Lung (tissue), 11 donors: ENCODE measurements at regions not wholly inside any gene's neighbourhood (a gene's known extent, or its start where the extent isn't known, plus 50 kb on each side); places are given as distances from the start of the nearest gene placed in this dataset.

Experiments used
- ATAC-seq: fragments of 200-7000 bp; cut with Tn5 transposase; one replicate; pipeline ENCODE4 v1.9.1; 2020; ENCODE audit warnings: moderate number of reproducible peaks; ENCODE audit not compliant: insufficient read depth, low FRiP score
- DNase-seq, 3 donors: peaks; one replicate each; pipeline ENCODE4 v3.0.0-alpha.2; 2013 to 2017
- H3K27ac ChIP-seq, 2 donors: one replicate each; pipeline ENCODE4 v1.5.1; 2013; ENCODE audit warnings: mild to moderate bottlenecking in 2 of 2, moderate library complexity in 2 of 2, control low read depth in 1 of 2, inconsistent platforms in 1 of 2, low read depth in 1 of 2, low read length in 1 of 2
- H3K27me3 ChIP-seq, 3 donors: one replicate each; pipeline ENCODE4 v1.5.1; 2013; ENCODE audit warnings: low read length in 2 of 3; ENCODE audit not compliant: control insufficient read depth in 3 of 3, insufficient read depth in 3 of 3
- H3K36me3 ChIP-seq, 4 donors: one replicate each; pipeline ENCODE4 v1.5.1; 2013; ENCODE audit warnings: low read length in 4 of 4, mild to moderate bottlenecking in 1 of 4, moderate library complexity in 1 of 4; ENCODE audit not compliant: control insufficient read depth in 4 of 4, insufficient read depth in 4 of 4
- H3K4me1 ChIP-seq, 5 donors: one replicate each; pipeline ENCODE4 v1.5.1; 2013; ENCODE audit warnings: low read length in 5 of 5, mild to moderate bottlenecking in 2 of 5, moderate library complexity in 1 of 5; ENCODE audit not compliant: control insufficient read depth in 5 of 5, insufficient read depth in 5 of 5
- H3K4me3 ChIP-seq: one replicate; pipeline ENCODE4 v1.5.1; 2013; ENCODE audit warnings: mild to moderate bottlenecking, control low read depth, moderate library complexity
- H3K9ac ChIP-seq, 2 donors: one replicate each; pipeline ENCODE4 v1.5.1; 2013; ENCODE audit warnings: low read length in 2 of 2, control low read depth in 1 of 2; ENCODE audit not compliant: insufficient read depth in 1 of 2
- H3K9me3 ChIP-seq, 4 donors: one replicate each; pipeline ENCODE4 v1.5.1; 2013; ENCODE audit warnings: low read length in 3 of 4, mild to moderate bottlenecking in 1 of 4, moderate library complexity in 1 of 4; ENCODE audit not compliant: control insufficient read depth in 4 of 4, insufficient read depth in 3 of 4
- WGBS, 2 donors: extraction: QIAGEN DNeasy Blood & Tissue Kit; methylation state at CpG; one replicate each; pipeline ENCODE4 v1.1.7; 2013; 5-methylcytosine and 5-hydroxymethylcytosine counted together
- TF ChIP-seq, protein P1 (sequence below): IDR thresholded peaks from 2 replicates; pipeline ENCODE4 v1.5.1; 2012; ENCODE audit warnings: mild to moderate bottlenecking; ENCODE audit errors: control extremely low read depth, extremely low read depth
- donor health status: control.
- donor health status: control.
- donor health status: Bipolar disorder and iron deficiency.
- donor health status: healthy.
- donor health status: DM: yes; HTN: yes; CAD: no.

DNA sequence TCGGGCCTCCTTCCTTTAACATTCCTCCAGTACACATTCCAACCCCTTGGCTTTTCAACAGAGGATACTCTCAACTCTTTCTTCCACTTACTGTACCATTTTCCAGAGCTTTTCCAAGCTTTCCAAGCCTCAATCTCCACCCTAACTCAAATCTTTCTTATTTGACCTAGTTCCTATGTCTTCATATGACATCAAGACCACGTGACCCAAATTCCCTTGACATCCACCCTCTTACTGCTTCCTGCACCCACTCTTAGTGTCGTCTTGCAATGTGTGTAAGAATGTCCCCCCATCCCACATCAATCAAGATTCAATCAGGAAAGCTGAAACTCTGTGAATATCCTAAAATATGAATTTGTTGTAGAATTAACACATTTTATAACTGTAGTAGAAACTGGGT is 155.0 kb downstream of the OMA1 start:
- H3K27me3 ChIP-seq: no peaks in the 10 kb centered on the region
- ATAC-seq: no peak
- H3K9me3 ChIP-seq: no peaks in the 10 kb centered on the region
- TF ChIP-seq, protein P1, sequence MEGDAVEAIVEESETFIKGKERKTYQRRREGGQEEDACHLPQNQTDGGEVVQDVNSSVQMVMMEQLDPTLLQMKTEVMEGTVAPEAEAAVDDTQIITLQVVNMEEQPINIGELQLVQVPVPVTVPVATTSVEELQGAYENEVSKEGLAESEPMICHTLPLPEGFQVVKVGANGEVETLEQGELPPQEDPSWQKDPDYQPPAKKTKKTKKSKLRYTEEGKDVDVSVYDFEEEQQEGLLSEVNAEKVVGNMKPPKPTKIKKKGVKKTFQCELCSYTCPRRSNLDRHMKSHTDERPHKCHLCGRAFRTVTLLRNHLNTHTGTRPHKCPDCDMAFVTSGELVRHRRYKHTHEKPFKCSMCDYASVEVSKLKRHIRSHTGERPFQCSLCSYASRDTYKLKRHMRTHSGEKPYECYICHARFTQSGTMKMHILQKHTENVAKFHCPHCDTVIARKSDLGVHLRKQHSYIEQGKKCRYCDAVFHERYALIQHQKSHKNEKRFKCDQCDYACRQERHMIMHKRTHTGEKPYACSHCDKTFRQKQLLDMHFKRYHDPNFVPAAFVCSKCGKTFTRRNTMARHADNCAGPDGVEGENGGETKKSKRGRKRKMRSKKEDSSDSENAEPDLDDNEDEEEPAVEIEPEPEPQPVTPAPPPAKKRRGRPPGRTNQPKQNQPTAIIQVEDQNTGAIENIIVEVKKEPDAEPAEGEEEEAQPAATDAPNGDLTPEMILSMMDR: no peak
- H3K4me3 ChIP-seq: no peak overlapping the region
- no peak overlapping the region for H3K27ac ChIP-seq
- H3K4me1 ChIP-seq: no peaks in the 10 kb centered on the region
- no peaks in the 10 kb centered on the region for H3K36me3 ChIP-seq
- no peak overlapping the region for H3K9ac ChIP-seq
- DNase-seq: no peak
- 69 to 78% methylated on average over 3 of the region's 3 CpGs for WGBS, 2 donors

GRCh38 chr1:58391056-58391455 is 155.5 kb downstream of the OMA1 start:
- no peaks in the 10 kb centered on the region for H3K4me1 ChIP-seq
- ATAC-seq: no peak
- no peak overlapping the region for H3K27ac ChIP-seq
- 38 to 67% methylated on average over 5 of the region's 5 CpGs for WGBS, 2 donors
- H3K4me3 ChIP-seq: no peak overlapping the region
- H3K9me3 ChIP-seq: no peaks in the 10 kb centered on the region
- no peak overlapping the region for H3K9ac ChIP-seq
- TF ChIP-seq, protein P1: no peak
- DNase-seq: no peak
- no peaks in the 10 kb centered on the region for H3K27me3 ChIP-seq
- no peaks in the 10 kb centered on the region for H3K36me3 ChIP-seq

DNA sequence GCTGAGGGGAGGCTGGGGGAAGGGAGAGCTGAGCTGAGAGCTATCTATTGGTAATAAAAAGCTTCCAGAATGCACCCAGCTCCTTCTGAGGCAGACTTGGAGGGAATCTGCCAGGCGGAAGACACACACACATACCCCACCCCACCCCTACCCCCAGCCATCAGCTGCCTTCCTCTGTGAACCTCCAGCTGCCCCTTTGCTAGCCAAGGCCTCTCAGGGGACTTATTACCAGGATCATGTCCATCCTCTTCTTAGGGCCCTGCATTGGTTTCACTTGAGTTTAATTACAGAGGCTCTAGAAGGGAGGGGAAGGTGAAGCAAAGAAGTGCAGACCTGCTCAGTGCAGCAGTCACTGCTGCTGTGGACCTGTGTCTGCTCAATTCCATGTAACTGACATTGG is 156.4 kb downstream of the OMA1 start:
- Histone ChIP-seq H3K27ac (no peak overlapping the region), H3K4me3 (no peak overlapping the region), H3K9ac (no peak overlapping the region), H3K36me3 (no peaks in the 10 kb centered on the region), H3K9me3 (no peaks in the 10 kb centered on the region), H3K27me3 (no peaks in the 10 kb centered on the region), H3K4me1 (no peaks in the 10 kb centered on the region)
- TF ChIP-seq, protein P1: no peak
- ATAC-seq (no peak), DNase-seq (no peak)
- 83 to 91% methylated on average over 1 of the region's 1 CpG for WGBS, 2 donors

GRCh38 chr1:58380345-58380744 is 166.2 kb downstream of the OMA1 start:
- Histone ChIP-seq H3K9ac (no peak overlapping the region), H3K4me1 (no peaks in the 10 kb centered on the region), H3K36me3 (no peaks in the 10 kb centered on the region), H3K4me3 (no peak overlapping the region), H3K27me3 (no peaks in the 10 kb centered on the region), H3K9me3 (no peaks in the 10 kb centered on the region), H3K27ac (no peak overlapping the region)
- TF ChIP-seq, protein P1: no peak
- ATAC-seq (no peak), DNase-seq (no peak)
- WGBS, 2 donors: 94 to 95% methylated on average over 2 of the region's 2 CpGs
